Upper lobe of right lung (tissue), 1 donor: ENCODE measurements at regions not wholly inside any gene's neighbourhood (a gene's known extent, or its start where the extent isn't known, plus 50 kb on each side); places are given as distances from the start of the nearest gene placed in this dataset.

Experiments used
- ATAC-seq: fragments of 200-7000 bp; cut with Tn5 transposase; one replicate; pipeline ENCODE4 v1.9.1; 2020; ENCODE audit warnings: mild to moderate bottlenecking, moderate library complexity
- DNase-seq: peaks from one replicate; pipeline ENCODE4 v3.0.0-alpha.2; 2020
- H3K27ac ChIP-seq: fragments of 200-600 bp; one replicate; pipeline ENCODE4 v1.8.0; 2022
- H3K27me3 ChIP-seq: fragments of 200-600 bp; one replicate; pipeline ENCODE4 v1.8.0; 2022; ENCODE audit warnings: mild to moderate bottlenecking
- H3K36me3 ChIP-seq: fragments of 200-600 bp; one replicate; pipeline ENCODE4 v1.8.0; 2022
- H3K4me1 ChIP-seq: fragments of 200-600 bp; one replicate; pipeline ENCODE4 v1.8.0; 2022
- H3K4me3 ChIP-seq: fragments of 200-600 bp; one replicate; pipeline ENCODE4 v1.8.0; 2022; ENCODE audit warnings: mild to moderate bottlenecking
- H3K9me3 ChIP-seq: fragments of 200-600 bp; one replicate; pipeline ENCODE4 v1.8.0; 2022
- intact Hi-C: fragments of 100-400 bp; cut with DNase I; formaldehyde crosslinking; loops from one replicate; pipeline ENCODE4 v1.11.0; 2022
- TF ChIP-seq, protein P1 (sequence below): fragments of 200-600 bp; IDR thresholded peaks from one replicate; pipeline ENCODE4 v1.8.0; 2022; ENCODE audit warnings: antibody characterized with exemption
- donor health status: DM: no; HTN: yes; CAD: no; lungs with severe emphysema.

DNA sequence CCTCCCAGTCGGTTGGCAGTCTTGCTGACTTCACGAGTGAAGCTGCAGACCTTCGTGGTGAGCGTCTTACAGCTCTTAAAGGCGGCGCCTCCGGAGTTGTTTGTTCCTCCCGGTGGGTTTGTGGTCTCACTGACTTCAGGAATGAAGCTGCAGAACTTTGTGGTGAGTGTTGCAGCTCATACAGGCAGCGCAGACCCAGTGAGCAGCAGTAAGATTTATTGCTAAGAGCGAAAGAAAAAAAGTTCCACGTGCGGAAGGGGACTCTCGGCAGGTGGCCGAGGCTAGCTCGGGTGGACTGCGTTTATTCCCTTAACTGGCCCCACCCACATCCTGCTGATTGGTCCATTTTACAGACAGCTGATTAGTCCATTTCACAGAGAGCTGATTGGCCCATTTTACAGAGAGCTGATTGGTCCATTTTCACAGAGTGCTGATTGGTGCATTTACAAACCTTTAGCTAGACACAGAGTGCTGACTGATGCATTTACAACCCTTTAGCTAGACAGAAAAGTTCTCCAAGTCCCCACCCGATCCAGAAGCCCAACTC, 240.3 kb downstream of the LRATD1 start:
- intact Hi-C loops = no loop called here
- no peaks in the 10 kb centered on the region for H3K36me3 ChIP-seq

DNA sequence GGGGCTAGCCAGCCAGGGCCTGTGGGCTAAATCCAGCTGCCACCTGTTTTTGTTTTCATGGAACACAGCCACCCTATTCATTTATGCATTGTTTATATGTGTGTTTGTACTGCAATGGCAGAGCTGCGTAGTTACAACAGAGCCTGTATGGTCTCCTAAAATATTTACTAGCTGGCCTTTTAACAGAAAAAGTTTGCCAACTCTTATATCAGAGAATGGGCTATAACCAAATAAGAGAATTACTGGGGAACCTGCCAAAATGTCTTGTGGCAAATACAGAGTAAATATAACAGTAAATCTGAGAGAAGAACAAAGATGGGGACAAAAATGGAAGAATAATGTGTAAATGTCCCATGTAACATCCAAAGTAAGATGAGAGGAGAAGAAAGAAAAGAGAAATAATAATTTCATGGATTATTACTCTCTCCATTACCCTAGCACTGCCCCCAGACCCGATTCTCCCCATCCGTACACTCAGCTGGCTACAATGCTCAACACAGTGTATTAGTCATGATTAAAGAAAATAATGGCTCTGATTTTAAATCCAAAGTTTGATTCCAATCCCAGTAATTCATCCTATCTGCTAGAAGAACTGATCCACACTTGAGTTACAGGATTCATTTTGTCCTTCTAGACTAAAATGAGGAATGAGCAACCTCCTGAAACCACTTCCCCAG, 249.3 kb downstream of the LRATD1 start:
- no peaks in the 10 kb centered on the region for H3K9me3 ChIP-seq
- no peak overlapping the region for H3K27ac ChIP-seq
- H3K4me1 ChIP-seq = no peaks in the 10 kb centered on the region
- no peaks in the 10 kb centered on the region for H3K27me3 ChIP-seq
- TF ChIP-seq, protein P1, sequence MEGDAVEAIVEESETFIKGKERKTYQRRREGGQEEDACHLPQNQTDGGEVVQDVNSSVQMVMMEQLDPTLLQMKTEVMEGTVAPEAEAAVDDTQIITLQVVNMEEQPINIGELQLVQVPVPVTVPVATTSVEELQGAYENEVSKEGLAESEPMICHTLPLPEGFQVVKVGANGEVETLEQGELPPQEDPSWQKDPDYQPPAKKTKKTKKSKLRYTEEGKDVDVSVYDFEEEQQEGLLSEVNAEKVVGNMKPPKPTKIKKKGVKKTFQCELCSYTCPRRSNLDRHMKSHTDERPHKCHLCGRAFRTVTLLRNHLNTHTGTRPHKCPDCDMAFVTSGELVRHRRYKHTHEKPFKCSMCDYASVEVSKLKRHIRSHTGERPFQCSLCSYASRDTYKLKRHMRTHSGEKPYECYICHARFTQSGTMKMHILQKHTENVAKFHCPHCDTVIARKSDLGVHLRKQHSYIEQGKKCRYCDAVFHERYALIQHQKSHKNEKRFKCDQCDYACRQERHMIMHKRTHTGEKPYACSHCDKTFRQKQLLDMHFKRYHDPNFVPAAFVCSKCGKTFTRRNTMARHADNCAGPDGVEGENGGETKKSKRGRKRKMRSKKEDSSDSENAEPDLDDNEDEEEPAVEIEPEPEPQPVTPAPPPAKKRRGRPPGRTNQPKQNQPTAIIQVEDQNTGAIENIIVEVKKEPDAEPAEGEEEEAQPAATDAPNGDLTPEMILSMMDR = no peak
- ATAC-seq (no peak), DNase-seq (no peak)
- no peaks in the 10 kb centered on the region for H3K36me3 ChIP-seq
- H3K4me3 ChIP-seq = no peak overlapping the region
- intact Hi-C loops = no loop called here

More for the DNA sequence above, 240.3 kb downstream of the LRATD1 start:
- no peaks in the 10 kb centered on the region for H3K4me1 ChIP-seq
- DNase-seq (no peak), ATAC-seq (no peak)
- H3K9me3 ChIP-seq = no peaks in the 10 kb centered on the region
- no peak overlapping the region for H3K4me3 ChIP-seq
- no peaks in the 10 kb centered on the region for H3K27me3 ChIP-seq
- TF ChIP-seq, protein P1 = no peak
- H3K27ac ChIP-seq = no peak overlapping the region

DNA sequence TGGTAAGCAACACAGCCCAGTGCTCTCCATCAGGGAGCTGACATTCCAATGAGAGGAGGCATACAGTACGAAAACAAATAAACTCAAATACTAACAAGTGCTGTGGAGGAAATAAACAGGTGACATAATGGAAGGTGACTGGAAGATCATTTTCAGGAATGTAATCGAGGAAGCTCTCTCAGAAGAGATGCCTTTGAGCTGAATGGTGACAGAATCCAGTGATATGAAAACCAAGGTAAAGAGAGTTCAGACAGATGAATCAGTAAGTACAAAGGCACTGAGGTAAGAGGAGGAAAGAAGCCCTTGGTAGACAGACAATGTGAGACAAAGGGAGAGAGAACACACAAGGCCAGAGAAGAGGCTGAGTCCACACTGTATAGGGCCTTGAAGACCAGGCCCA, 252.1 kb downstream of the LRATD1 start:
- Histone ChIP-seq H3K4me3 (no peak overlapping the region), H3K27ac (no peak overlapping the region), H3K4me1 (no peaks in the 10 kb centered on the region), H3K27me3 (no peaks in the 10 kb centered on the region), H3K36me3 (no peaks in the 10 kb centered on the region), H3K9me3 (no peaks in the 10 kb centered on the region)
- DNase-seq = no peak
- ATAC-seq = no peak
- TF ChIP-seq, protein P1 = no peak
- intact Hi-C loops = no loop called here

DNA sequence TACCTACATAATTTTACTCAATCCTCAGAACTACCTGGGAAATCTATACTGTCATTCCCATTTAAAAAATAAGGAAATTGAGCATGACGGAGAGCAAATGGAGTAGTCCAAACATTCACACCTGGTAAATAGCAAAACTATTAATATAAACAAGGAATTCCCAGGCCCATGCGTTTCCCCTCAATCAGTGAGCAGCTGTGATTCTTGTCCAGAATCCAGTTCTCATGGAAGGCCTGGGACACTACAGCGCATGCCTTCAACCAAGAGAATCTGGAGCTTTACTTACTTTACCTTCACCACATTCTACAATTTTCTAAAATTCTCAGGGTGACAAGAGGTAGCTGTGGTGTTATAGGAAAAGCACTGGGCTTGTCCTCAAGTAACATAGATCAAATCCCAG, 259.0 kb downstream of the LRATD1 start:
- H3K9me3 ChIP-seq = no peaks in the 10 kb centered on the region
- H3K4me3 ChIP-seq = no peak overlapping the region
- intact Hi-C loops = no loop called here
- no peaks in the 10 kb centered on the region for H3K27me3 ChIP-seq
- no peak for ATAC-seq
- TF ChIP-seq, protein P1 = no peak
- no peak overlapping the region for H3K27ac ChIP-seq
- H3K4me1 ChIP-seq = no peaks in the 10 kb centered on the region
- no peaks in the 10 kb centered on the region for H3K36me3 ChIP-seq
- DNase-seq = no peak

DNA sequence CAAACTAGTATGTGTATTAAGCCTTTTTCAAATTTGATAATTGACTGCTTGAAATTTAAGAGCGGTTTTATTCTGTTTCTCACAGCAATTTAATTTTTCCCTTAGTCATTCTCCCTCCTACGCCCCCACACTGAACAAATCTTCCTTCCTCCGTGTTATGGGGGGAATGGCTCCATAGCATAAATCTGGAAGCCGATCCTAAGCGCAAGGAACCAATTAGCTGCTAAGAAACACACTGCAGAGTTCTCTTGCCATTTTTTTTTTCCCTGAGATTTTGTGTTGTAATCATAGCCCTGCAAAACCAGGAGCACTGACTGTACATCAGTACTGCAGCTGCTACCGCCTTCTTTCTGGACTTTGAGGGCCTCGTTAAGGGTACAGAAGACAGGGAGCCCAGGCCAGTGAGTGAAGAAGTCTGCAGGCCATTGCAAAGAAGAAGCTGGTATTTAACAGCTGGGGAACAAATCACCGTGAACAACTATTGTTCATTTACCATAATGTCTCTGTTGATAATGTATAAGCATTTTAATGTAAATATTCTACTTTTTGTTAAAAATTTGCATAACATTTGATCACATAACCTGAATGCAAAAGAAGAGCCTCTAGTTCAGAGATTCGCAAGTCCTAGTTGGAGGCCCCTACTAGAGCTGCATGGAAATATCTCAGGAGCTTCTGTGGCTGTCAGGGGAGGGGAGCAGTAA, 264.0 kb downstream of the LRATD1 start:
- TF ChIP-seq, protein P1 = no peak
- intact Hi-C loops = no loop called here

More for the DNA sequence above, 264.0 kb downstream of the LRATD1 start:
- Histone ChIP-seq H3K4me3 (no peak overlapping the region), H3K27ac (no peak overlapping the region), H3K4me1 (no peaks in the 10 kb centered on the region), H3K36me3 (no peaks in the 10 kb centered on the region), H3K27me3 (no peaks in the 10 kb centered on the region), H3K9me3 (no peaks in the 10 kb centered on the region)
- DNase-seq (no peak), ATAC-seq (no peak)
